CD4-positive, alpha-beta memory T cell (primary cell): ENCODE measurements at regions not wholly inside any gene's neighbourhood (a gene's known extent, or its start where the extent isn't known, plus 50 kb on each side); places are given as distances from the start of the nearest gene placed in this dataset.

ENCODE experiments used
- CTCF ChIA-PET: fragments of 350-600 bp; sonication (Branson Sonifier 250); formaldehyde crosslinking; loops from one replicate; lab custom pipeline; 2021; ENCODE audit warnings: inconsistent platforms; ENCODE audit not compliant: partially characterized antibody; lab: Charles Lee
- POLR2A ChIA-PET: fragments of 350-600 bp; sonication (Branson Sonifier 250); formaldehyde crosslinking; loops from one replicate; lab custom pipeline; 2021; ENCODE audit not compliant: partially characterized antibody; lab: Charles Lee
- DNase-seq, 5 donors: peaks; one replicate each; pipeline versions ENCODE4 v3.0.0 to v3.0.0-alpha.2; 2020 to 2022; ENCODE audit warnings: mixed read lengths in 1 of 5
- H3K27ac ChIP-seq: one replicate; pipeline ENCODE4 v1.7.0; 2013; ENCODE audit warnings: low read depth, low read length
- H3K27me3 ChIP-seq: 2 replicates; pipeline ENCODE4 v1.7.0; 2013; ENCODE audit warnings: mild to moderate bottlenecking, low read length, moderate library complexity; ENCODE audit not compliant: insufficient read depth
- H3K36me3 ChIP-seq: 2 replicates; pipeline ENCODE4 v1.7.0; 2013; ENCODE audit warnings: mild to moderate bottlenecking, low read length, moderate library complexity; ENCODE audit not compliant: insufficient read depth
- H3K4me1 ChIP-seq: 2 replicates; pipeline ENCODE4 v1.7.0; 2013; ENCODE audit warnings: mild to moderate bottlenecking, low read length, moderate library complexity; ENCODE audit not compliant: insufficient read depth
- H3K4me3 ChIP-seq, 2 donors: one replicate each; pipeline ENCODE4 v1.7.0; 2013; ENCODE audit warnings: low read length in 2 of 2, mild to moderate bottlenecking in 1 of 2
- H3K9me3 ChIP-seq, 2 donors: one replicate each; pipeline ENCODE4 v1.7.0; 2013; ENCODE audit warnings: low read length in 2 of 2, control low read depth in 1 of 2; ENCODE audit not compliant: control insufficient read depth in 1 of 2
- H3K27ac Mint-ChIP-seq, 7 donors: one replicate each; pipeline ENCODE4 v1.8.0; 2020 to 2021; ENCODE audit warnings: mixed read lengths in 7 of 7, mild to moderate bottlenecking in 6 of 7, inconsistent platforms in 3 of 7, moderate library complexity in 3 of 7
- H3K27me3 Mint-ChIP-seq, 2 donors: one replicate each; pipeline ENCODE4 v1.8.0; 2020 to 2021; ENCODE audit warnings: mixed read lengths in 2 of 2
- H3K36me3 Mint-ChIP-seq, 2 donors: one replicate each; pipeline ENCODE4 v1.8.0; 2020 to 2021; ENCODE audit warnings: mixed read lengths in 2 of 2, inconsistent platforms in 1 of 2, mild to moderate bottlenecking in 1 of 2
- H3K4me1 Mint-ChIP-seq, 4 donors: one replicate each; pipeline ENCODE4 v1.8.0; 2020 to 2021; ENCODE audit warnings: mixed read lengths in 4 of 4, mild to moderate bottlenecking in 1 of 4
- H3K4me3 Mint-ChIP-seq, 8 donors: one replicate each; pipeline ENCODE4 v1.8.0; 2020 to 2021; ENCODE audit warnings: mixed read lengths in 8 of 8, mild to moderate bottlenecking in 7 of 8, moderate library complexity in 6 of 8, inconsistent platforms in 3 of 8
- H3K9me3 Mint-ChIP-seq, 8 donors: one replicate each; pipeline ENCODE4 v1.8.0; 2020 to 2021; ENCODE audit warnings: mixed read lengths in 8 of 8, mild to moderate bottlenecking in 5 of 8, inconsistent platforms in 3 of 8, moderate library complexity in 1 of 8
- intact Hi-C: fragments of 100-400 bp; cut with micrococcal nuclease; formaldehyde crosslinking; loops from one replicate; pipeline ENCODE4 v1.15.1; 2023

DNA sequence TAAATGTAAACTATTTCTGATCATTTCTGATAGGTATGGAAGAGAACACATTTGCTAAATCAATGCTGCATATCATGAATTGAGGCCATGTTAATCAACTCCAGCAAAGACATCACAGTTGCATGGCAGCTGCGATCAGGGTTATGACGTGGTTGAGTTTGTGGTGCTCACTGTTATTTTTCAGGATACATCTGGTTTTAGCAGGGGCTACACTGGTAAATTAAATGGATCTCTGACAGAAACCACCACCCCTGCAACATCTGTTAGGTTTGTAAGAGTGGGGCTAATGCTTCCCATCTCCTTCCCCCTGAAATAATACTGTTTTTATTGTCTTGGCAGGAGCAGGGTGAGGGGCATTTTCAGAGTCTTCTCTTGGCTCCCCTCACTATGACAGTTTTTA is 444.4 kb upstream of the ZNF507 start:
- Mint-ChIP-seq H3K27me3 (no peaks in the 10 kb centered on the region), H3K36me3 (no peaks in the 10 kb centered on the region), H3K9me3 (peaks cover 0 to 8% (median under 1%) of the 10 kb centered on the region in 8 donors), H3K4me1 (peaks cover 0 to 3% (median under 1%) of the 10 kb centered on the region in 4 donors), H3K27ac (no peak overlapping the region), H3K4me3 (no peak overlapping the region)
- Histone ChIP-seq H3K9me3 (no peaks in the 10 kb centered on the region), H3K27me3 (no peaks in the 10 kb centered on the region), H3K36me3 (no peaks in the 10 kb centered on the region), H3K4me3 (no peak overlapping the region), H3K4me1 (no peaks in the 10 kb centered on the region), H3K27ac (no peak overlapping the region)
- ChIA-PET POLR2A (no interaction called here), CTCF (no interaction called here)
- DNase-seq: no peak
- intact Hi-C loops: no loop called here

DNA sequence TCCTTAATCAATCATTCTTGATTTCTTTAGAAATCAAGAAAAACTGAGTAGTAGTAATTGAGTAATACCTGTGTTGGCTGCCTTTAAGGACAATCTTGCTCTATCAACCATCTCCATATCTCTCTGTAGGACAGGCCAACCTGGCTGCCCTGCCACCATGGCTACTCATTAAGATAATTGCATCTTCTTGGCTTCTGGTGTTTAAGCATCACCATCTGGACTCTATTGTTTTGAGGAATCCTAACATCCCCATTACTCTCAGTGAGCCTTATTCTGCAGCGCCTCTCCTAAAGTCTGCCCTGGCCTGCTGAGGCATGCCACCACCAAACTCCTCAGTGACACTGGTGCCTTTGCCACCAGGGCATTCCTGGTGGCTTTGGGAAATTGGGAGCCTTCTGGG is 442.6 kb upstream of the ZNF507 start:
- H3K9me3 ChIP-seq: no peaks in the 10 kb centered on the region
- no peaks in the 10 kb centered on the region for H3K36me3 ChIP-seq
- POLR2A ChIA-PET: no interaction called here

DNA sequence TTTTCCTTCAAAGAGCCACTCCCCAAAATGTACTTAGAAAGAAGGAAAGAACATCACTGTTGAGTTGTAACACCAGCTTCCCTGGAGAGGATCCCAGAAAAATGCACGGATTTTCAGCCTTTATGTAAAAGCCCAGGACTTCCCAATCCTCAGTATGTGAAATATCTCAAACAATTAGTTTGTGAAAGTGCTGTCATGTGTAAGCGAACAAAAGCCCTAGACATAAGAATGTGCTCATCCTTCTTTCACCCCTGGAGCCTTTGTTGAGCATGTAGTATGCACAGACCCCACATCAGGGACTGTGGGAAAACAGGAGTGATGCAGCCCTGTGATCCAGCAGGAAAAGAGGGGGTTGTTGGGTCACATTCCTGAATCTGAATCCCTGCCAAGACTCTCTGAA is 441.4 kb upstream of the ZNF507 start:
- Histone ChIP-seq H3K27me3 (no peaks in the 10 kb centered on the region), H3K4me3 (no peak overlapping the region), H3K4me1 (no peaks in the 10 kb centered on the region), H3K36me3 (no peaks in the 10 kb centered on the region), H3K27ac (no peak overlapping the region), H3K9me3 (no peaks in the 10 kb centered on the region)
- intact Hi-C loops: no loop called here
- POLR2A ChIA-PET: no interaction called here
- no peak overlapping the region for H3K27ac Mint-ChIP-seq
- CTCF ChIA-PET: no interaction called here
- H3K9me3 Mint-ChIP-seq: peaks cover 0 to 8% (median 0%) of the 10 kb centered on the region in 8 donors
- H3K4me3 Mint-ChIP-seq: peak overlapping the region in 1 of 8 donors; percentile 46
- peaks cover 0 to 3% (median 1%) of the 10 kb centered on the region in 4 donors for H3K4me1 Mint-ChIP-seq
- H3K36me3 Mint-ChIP-seq: no peaks in the 10 kb centered on the region
- no peak for DNase-seq
- H3K27me3 Mint-ChIP-seq: no peaks in the 10 kb centered on the region

More for the DNA sequence above, 442.6 kb upstream of the ZNF507 start:
- H3K4me1 Mint-ChIP-seq: peaks cover 0 to 3% (median 1%) of the 10 kb centered on the region in 4 donors
- H3K27me3 ChIP-seq: no peaks in the 10 kb centered on the region
- no peaks in the 10 kb centered on the region for H3K4me1 ChIP-seq
- peaks cover 0 to 8% (median 0%) of the 10 kb centered on the region in 8 donors for H3K9me3 Mint-ChIP-seq
- H3K27ac ChIP-seq: no peak overlapping the region
- CTCF ChIA-PET: no interaction called here
- H3K36me3 Mint-ChIP-seq: no peaks in the 10 kb centered on the region
- no peaks in the 10 kb centered on the region for H3K27me3 Mint-ChIP-seq
- intact Hi-C loops: no loop called here
- no peak overlapping the region for H3K27ac Mint-ChIP-seq
- peak overlapping the region in 1 of 8 donors; percentile 23 for H3K4me3 Mint-ChIP-seq
- DNase-seq: no peak
- no peak overlapping the region for H3K4me3 ChIP-seq

DNA sequence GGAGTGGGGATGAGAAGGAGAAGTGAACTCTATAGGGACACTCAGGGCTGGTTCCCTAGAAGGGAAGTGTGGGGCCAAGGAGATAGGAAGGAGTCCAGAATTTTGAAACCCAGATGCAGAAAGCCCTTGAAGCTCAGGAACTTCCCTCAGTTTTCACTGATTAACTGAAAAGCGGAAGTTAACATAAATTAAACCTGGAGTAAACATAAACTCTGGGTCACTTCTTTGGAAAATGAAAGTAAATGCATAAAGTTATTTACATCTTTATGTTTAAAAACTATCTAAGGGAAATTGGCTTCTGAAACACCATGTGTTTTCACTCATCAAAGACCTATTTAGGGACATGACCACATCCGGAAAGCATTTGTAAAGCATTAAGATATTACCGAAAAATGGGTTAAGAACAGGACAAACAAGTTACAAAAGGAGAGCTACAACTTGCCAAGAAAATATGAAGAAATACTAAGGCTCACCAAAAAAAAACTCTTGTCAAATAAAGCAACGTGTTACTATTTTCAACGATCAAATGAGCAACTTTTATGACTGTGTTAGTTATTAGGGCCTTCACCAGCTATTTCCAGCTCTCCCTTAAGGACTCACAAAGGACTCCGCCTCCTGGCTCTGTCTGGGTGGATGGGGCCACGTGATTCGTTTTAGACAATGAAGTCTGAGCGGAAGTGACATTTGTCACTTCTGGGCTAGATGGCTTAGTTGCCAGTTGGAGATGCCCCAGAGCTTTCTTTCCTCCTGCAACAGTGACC is 439.1 kb upstream of the ZNF507 start:
- no peak for DNase-seq
- H3K9me3 ChIP-seq: no peaks in the 10 kb centered on the region
- no peaks in the 10 kb centered on the region for H3K36me3 ChIP-seq
- H3K27me3 ChIP-seq: no peaks in the 10 kb centered on the region
- peaks cover 0 to 3% (median 1%) of the 10 kb centered on the region in 4 donors for H3K4me1 Mint-ChIP-seq
- no peak overlapping the region for H3K4me3 Mint-ChIP-seq
- no peaks in the 10 kb centered on the region for H3K36me3 Mint-ChIP-seq
- no peak overlapping the region for H3K27ac Mint-ChIP-seq
- H3K27ac ChIP-seq: no peak overlapping the region
- CTCF ChIA-PET: no interaction called here
- intact Hi-C loops: no loop called here
- POLR2A ChIA-PET: interaction anchor here (0.6 kb wide), 1 partner anchor 103 kb away, joined by 3 read pairs; no protein-coding TSS in a partner anchor
- no peak overlapping the region for H3K4me3 ChIP-seq
- H3K9me3 Mint-ChIP-seq: peaks cover 0 to 8% (median 0%) of the 10 kb centered on the region in 8 donors
- H3K4me1 ChIP-seq: no peaks in the 10 kb centered on the region
- H3K27me3 Mint-ChIP-seq: no peaks in the 10 kb centered on the region

DNA sequence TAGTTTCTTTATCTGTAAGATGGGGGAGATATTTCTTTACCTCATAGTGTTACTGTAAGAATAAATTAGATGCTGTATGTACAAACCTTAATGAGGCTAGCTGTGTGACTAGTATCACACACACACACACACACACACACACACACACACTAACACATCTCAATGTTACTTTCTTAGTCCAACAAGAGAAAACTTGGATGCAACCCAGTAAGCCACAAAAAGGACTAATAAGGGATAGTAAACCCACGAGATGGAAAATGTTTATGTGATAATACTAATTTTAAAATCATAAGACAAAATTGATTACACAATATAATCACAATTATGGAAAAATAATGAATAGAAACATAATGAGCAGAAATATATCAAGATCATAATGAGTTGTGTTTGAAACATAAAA is 437.7 kb upstream of the ZNF507 start:
- Mint-ChIP-seq H3K27me3 (no peaks in the 10 kb centered on the region), H3K4me1 (peaks cover 0 to 3% (median 1%) of the 10 kb centered on the region in 4 donors)

DNA sequence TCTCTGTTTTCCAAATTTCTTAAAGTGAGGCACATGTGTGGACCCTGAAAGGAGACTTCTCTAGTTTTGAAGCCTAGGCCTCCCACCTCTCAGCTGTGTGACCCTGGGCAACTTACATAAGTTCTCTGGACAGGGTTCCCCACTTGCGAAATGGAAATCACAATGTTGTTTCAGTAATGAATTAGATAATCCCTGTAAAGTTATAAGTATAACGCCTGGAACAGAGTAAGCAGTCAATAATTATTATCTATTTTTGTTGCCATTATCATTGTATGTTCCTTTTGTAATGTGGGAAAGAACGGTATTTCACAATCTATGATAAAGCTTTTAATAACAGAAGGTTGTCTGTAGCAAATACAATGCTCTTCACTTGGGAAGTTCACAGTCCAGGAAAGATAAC is 437.3 kb upstream of the ZNF507 start:
- no peak overlapping the region for H3K27ac ChIP-seq
- H3K4me3 ChIP-seq: no peak overlapping the region
- intact Hi-C loops: no loop called here
- Mint-ChIP-seq H3K27me3 (no peaks in the 10 kb centered on the region), H3K9me3 (peaks cover 0 to 8% (median 0%) of the 10 kb centered on the region in 8 donors), H3K36me3 (no peaks in the 10 kb centered on the region), H3K4me1 (peaks cover 0 to 3% (median 1%) of the 10 kb centered on the region in 4 donors), H3K27ac (no peak overlapping the region), H3K4me3 (no peak overlapping the region)
- no peaks in the 10 kb centered on the region for H3K27me3 ChIP-seq
- DNase-seq: no peak
- ChIA-PET POLR2A (no interaction called here), CTCF (no interaction called here)
- no peaks in the 10 kb centered on the region for H3K36me3 ChIP-seq
- no peaks in the 10 kb centered on the region for H3K9me3 ChIP-seq
- no peaks in the 10 kb centered on the region for H3K4me1 ChIP-seq

More for the DNA sequence above, 437.7 kb upstream of the ZNF507 start:
- H3K4me3 Mint-ChIP-seq: no peak overlapping the region
- H3K27ac Mint-ChIP-seq: no peak overlapping the region
- H3K9me3 Mint-ChIP-seq: peaks cover 0 to 8% (median 0%) of the 10 kb centered on the region in 8 donors
- no peaks in the 10 kb centered on the region for H3K4me1 ChIP-seq
- no peaks in the 10 kb centered on the region for H3K27me3 ChIP-seq
- no peak overlapping the region for H3K27ac ChIP-seq
- H3K9me3 ChIP-seq: no peaks in the 10 kb centered on the region
- ChIA-PET POLR2A (no interaction called here), CTCF (no interaction called here)
- no peaks in the 10 kb centered on the region for H3K36me3 ChIP-seq
- no peaks in the 10 kb centered on the region for H3K36me3 Mint-ChIP-seq
- no peak overlapping the region for H3K4me3 ChIP-seq
- intact Hi-C loops: no loop called here
- DNase-seq: no peak

DNA sequence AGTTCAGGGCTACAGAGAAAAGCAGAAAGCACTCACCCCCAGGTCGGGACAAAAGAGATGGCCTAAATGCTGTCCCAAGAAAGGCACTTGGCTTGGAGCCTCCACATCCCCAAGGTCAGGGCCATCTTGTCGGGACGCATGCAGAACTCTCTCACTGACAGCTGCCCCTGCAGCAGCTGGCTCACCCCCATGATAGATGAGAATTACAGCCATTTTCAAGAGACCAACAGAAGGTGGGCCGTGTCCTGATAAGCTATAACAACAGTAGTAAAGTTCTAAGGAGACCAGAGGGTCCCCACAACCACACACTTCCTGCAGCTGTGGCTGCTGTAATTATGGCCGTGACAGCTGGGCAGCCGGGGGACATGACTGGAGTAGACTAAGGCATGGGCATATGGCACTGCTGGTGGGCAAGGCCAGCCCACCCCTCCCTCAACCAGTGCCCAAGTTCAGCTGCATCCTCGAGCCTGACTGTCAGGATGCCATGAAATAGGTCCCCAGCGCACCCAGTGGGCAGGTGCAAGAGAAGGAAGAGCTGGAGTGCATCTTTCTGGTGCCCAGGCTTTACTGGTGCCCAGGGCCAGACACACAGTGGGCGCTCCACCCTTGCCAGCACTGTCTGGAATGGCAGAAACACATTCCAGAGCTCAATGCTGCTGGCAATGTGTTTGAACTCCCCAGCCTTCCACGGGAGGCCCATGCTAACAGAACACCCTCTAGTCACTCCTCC is 436.7 kb upstream of the ZNF507 start:
- no peak overlapping the region for H3K27ac Mint-ChIP-seq
- no peak overlapping the region for H3K4me3 ChIP-seq
- peaks cover 0 to 3% (median 1%) of the 10 kb centered on the region in 4 donors for H3K4me1 Mint-ChIP-seq
- DNase-seq: no peak
- no peaks in the 10 kb centered on the region for H3K36me3 Mint-ChIP-seq
- no peaks in the 10 kb centered on the region for H3K27me3 ChIP-seq
- no peaks in the 10 kb centered on the region for H3K9me3 ChIP-seq
- H3K4me1 ChIP-seq: no peaks in the 10 kb centered on the region
- peaks cover 0 to 7% (median 0%) of the 10 kb centered on the region in 8 donors for H3K9me3 Mint-ChIP-seq
- POLR2A ChIA-PET: no interaction called here
- intact Hi-C loops: no loop called here
- no peaks in the 10 kb centered on the region for H3K36me3 ChIP-seq
- CTCF ChIA-PET: interaction anchor here (0.6 kb wide), 1 partner anchor 15 kb away, joined by 6 read pairs; no protein-coding TSS in a partner anchor
- H3K27me3 Mint-ChIP-seq: no peaks in the 10 kb centered on the region
- H3K27ac ChIP-seq: no peak overlapping the region
- no peak overlapping the region for H3K4me3 Mint-ChIP-seq
